C4-2B (cell line): ENCODE measurements at regions not wholly inside any gene's neighbourhood (a gene's known extent, or its start where the extent isn't known, plus 50 kb on each side); places are given as distances from the start of the nearest gene placed in this dataset.

Experiments
- H3K27ac ChIP-seq: fragments of 450-650 bp; 2 replicates; pipeline ENCODE4 v1.5.1; 2017
- CTCF ChIP-seq: fragments of 450-650 bp; conservative IDR thresholded peaks from 2 replicates; pipeline ENCODE4 v1.5.1; 2017; ENCODE audit warnings: mild to moderate bottlenecking
- ZFX ChIP-seq: fragments of 450-650 bp; IDR thresholded peaks from 2 replicates; pipeline ENCODE4 v1.6.1; 2017

- no peak overlapping the region for H3K27ac ChIP-seq
- no peak for TF ChIP-seq ZFX
These were observed 71.0 kb upstream of the UNC5C start for GRCh38 chr4:95619525-95620443.

- TF ChIP-seq CTCF (no peak), ZFX (no peak)
These were observed 66.0 kb upstream of the UNC5C start for GRCh38 chr4:95614684-95615205.

GRCh38 chr4:95610061-95610569, 61.3 kb upstream of the UNC5C start:
- no peak for TF ChIP-seq CTCF
- no peak for TF ChIP-seq ZFX
- H3K27ac ChIP-seq = no peak overlapping the region

More at GRCh38 chr4:95614684-95615205, 66.0 kb upstream of the UNC5C start:
- no peak overlapping the region for H3K27ac ChIP-seq

- H3K27ac ChIP-seq = no peak overlapping the region
- no peak for TF ChIP-seq CTCF
- no peak for TF ChIP-seq ZFX
These were observed 58.0 kb upstream of the UNC5C start for GRCh38 chr4:95606739-95607138.

- TF ChIP-seq CTCF (no peak), ZFX (no peak)
These were observed 54.6 kb upstream of the UNC5C start for GRCh38 chr4:95603393-95603792.

GRCh38 chr4:95602872-95603271, 54.1 kb upstream of the UNC5C start:
- TF ChIP-seq ZFX (no peak), CTCF (no peak)
- H3K27ac ChIP-seq = no peak overlapping the region

More at GRCh38 chr4:95603393-95603792, 54.6 kb upstream of the UNC5C start:
- H3K27ac ChIP-seq = no peak overlapping the region

- TF ChIP-seq ZFX (no peak), CTCF (no peak)
- no peak overlapping the region for H3K27ac ChIP-seq
These were observed 52.6 kb upstream of the UNC5C start for GRCh38 chr4:95601356-95601755.
